ENCODE measurements at regions not wholly inside any gene's neighbourhood (a gene's known extent, or its start where the extent isn't known, plus 50 kb on each side); places are given as distances from the start of the nearest gene placed in this dataset.

DNA sequence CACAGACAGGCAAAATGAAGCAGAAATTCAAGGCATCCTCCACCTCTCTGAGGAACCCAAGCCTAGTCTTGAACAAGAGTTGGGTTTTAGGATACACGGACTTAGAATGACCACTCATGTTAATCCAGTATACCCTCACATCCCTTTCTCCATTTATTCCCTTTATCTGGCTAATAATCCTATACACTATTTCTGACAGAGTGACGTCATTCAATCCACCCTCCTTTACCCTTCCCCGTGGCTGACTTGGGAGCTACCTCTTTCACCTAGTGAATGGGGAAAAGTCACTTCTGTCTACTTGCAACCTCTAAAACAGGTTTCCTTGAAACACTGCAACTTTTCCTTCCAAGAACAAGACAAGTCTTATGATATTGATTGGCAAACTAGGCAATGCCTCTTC lies 52.8 kb upstream of the PARVA start:
- no peak overlapping the region for H2AK5ac ChIP-seq (ENCODE audit: insufficient read length, low read length)
- no peak overlapping the region for H3K23ac ChIP-seq (ENCODE audit: insufficient read length, low read depth, low read length)
- H3K79me1 ChIP-seq (ENCODE audit: insufficient read depth, low read depth, low read length, poor library complexity, severe bottlenecking), result no peaks in the 10 kb centered on the region
- H2AFZ ChIP-seq (ENCODE audit: low read length), result no peak overlapping the region
- no peak overlapping the region for H3K14ac ChIP-seq (ENCODE audit: insufficient read depth, low read length)
- no peaks in the 10 kb centered on the region for H3K79me2 ChIP-seq (ENCODE audit: insufficient read depth, low read length)
- H2BK20ac ChIP-seq (ENCODE audit: low read depth, low read length, poor library complexity, severe bottlenecking), result no peak overlapping the region
- no peak overlapping the region for H3K9ac ChIP-seq (ENCODE audit: extremely low read depth, insufficient read length, low read length)
- WGBS (ENCODE audit: extremely low coverage, insufficient read length, low lambda C conversion rate), result no CpG with 5 or more reads among the region's 3 CpGs
- H2BK120ac ChIP-seq (ENCODE audit: low read depth, low read length, poor library complexity, severe bottlenecking), result no peak overlapping the region
- H3T11ph ChIP-seq (ENCODE audit: low read length), result no peak overlapping the region
- no peaks in the 10 kb centered on the region for H3K9me3 ChIP-seq (ENCODE audit: control insufficient read depth, low read depth, low read length)
- DNase-seq, result no peak
- H2BK5ac ChIP-seq (ENCODE audit: insufficient read length, low read length), result no peak overlapping the region
- no peak overlapping the region for H4K8ac ChIP-seq (replicated peaks; ENCODE audit: insufficient read length, low read depth, low read length)
- peaks cover 2% of the 10 kb centered on the region; the same call in 1 of the 2 replicates for H3K4me1 ChIP-seq (ENCODE audit: insufficient read depth, low read length)
- H4K20me1 ChIP-seq (ENCODE audit: control insufficient read depth, insufficient read depth, insufficient read length), result no peaks in the 10 kb centered on the region
- no peaks in the 10 kb centered on the region for H3K9me3 Mint-ChIP-seq
- no peak overlapping the region for H4K5ac ChIP-seq (ENCODE audit: insufficient read length, low read depth, low read length)
- H3K4me3 Mint-ChIP-seq, result no peak overlapping the region
- H2BK15ac ChIP-seq (ENCODE audit: low read depth, low read length), result no peak overlapping the region
- H3K36me3 Mint-ChIP-seq (ENCODE audit: insufficient read depth in 1 of 3, low read depth in 3 of 3), result no peaks in the 10 kb centered on the region
- no peak overlapping the region for H3K27ac Mint-ChIP-seq
- no peak overlapping the region for H3K18ac ChIP-seq (ENCODE audit: insufficient read length, low read depth, low read length)
- no peaks in the 10 kb centered on the region for H3K23me2 ChIP-seq (ENCODE audit: insufficient read length, low read depth, low read length, poor library complexity, severe bottlenecking)
- TF ChIP-seq, protein P1, sequence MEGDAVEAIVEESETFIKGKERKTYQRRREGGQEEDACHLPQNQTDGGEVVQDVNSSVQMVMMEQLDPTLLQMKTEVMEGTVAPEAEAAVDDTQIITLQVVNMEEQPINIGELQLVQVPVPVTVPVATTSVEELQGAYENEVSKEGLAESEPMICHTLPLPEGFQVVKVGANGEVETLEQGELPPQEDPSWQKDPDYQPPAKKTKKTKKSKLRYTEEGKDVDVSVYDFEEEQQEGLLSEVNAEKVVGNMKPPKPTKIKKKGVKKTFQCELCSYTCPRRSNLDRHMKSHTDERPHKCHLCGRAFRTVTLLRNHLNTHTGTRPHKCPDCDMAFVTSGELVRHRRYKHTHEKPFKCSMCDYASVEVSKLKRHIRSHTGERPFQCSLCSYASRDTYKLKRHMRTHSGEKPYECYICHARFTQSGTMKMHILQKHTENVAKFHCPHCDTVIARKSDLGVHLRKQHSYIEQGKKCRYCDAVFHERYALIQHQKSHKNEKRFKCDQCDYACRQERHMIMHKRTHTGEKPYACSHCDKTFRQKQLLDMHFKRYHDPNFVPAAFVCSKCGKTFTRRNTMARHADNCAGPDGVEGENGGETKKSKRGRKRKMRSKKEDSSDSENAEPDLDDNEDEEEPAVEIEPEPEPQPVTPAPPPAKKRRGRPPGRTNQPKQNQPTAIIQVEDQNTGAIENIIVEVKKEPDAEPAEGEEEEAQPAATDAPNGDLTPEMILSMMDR (conservative IDR thresholded peaks at IDR 0.05), result no peak
- no peak overlapping the region for H3K27ac ChIP-seq (ENCODE audit: insufficient read length, low read depth, low read length)
- H2BK12ac ChIP-seq (ENCODE audit: insufficient read length, low read depth, low read length), result no peak overlapping the region
- H3K4me2 ChIP-seq (ENCODE audit: insufficient read depth, insufficient read length, low read length), result no peak overlapping the region
- no peak overlapping the region for H3K56ac ChIP-seq (ENCODE audit: insufficient read length, low read depth, low read length)
- H3K27me3 ChIP-seq (ENCODE audit: insufficient read depth, low read length), result 0 out of 2 replicates have a peak, but pooled peaks cover 2% of the 10 kb centered on the region
- H3K4ac ChIP-seq (ENCODE audit: low read depth, low read length), result no peak overlapping the region
- peaks cover 7 to 10% of the 10 kb centered on the region in 2 experiments for H3K4me1 Mint-ChIP-seq
- H4K91ac ChIP-seq (ENCODE audit: insufficient read length, low read depth, low read length), result no peak overlapping the region
- no peaks in the 10 kb centered on the region for H3K27me3 Mint-ChIP-seq (ENCODE audit: low read depth)
